MM.1S (cell line): ENCODE measurements at regions not wholly inside any gene's neighbourhood (a gene's known extent, or its start where the extent isn't known, plus 50 kb on each side); places are given as distances from the start of the nearest gene placed in this dataset.

Experiments used
- EZH2phosphoT487 ChIP-seq: fragments of 300-600 bp; sonication (generic); IDR thresholded peaks from 2 replicates; pipeline ENCODE4 v1.6.1; 2018; ENCODE audit warnings: antibody characterized with exemption, low read length
- TF ChIP-seq, protein P1 (sequence below): fragments of 300-600 bp; sonication (generic); IDR thresholded peaks from 2 replicates; pipeline ENCODE4 v1.5.1; 2016; ENCODE audit warnings: antibody characterized with exemption, low read length, mixed read lengths

GRCh38 chr3:31242026-31242960 lies 290.4 kb upstream of the STT3B start:
- TF ChIP-seq, protein P1, sequence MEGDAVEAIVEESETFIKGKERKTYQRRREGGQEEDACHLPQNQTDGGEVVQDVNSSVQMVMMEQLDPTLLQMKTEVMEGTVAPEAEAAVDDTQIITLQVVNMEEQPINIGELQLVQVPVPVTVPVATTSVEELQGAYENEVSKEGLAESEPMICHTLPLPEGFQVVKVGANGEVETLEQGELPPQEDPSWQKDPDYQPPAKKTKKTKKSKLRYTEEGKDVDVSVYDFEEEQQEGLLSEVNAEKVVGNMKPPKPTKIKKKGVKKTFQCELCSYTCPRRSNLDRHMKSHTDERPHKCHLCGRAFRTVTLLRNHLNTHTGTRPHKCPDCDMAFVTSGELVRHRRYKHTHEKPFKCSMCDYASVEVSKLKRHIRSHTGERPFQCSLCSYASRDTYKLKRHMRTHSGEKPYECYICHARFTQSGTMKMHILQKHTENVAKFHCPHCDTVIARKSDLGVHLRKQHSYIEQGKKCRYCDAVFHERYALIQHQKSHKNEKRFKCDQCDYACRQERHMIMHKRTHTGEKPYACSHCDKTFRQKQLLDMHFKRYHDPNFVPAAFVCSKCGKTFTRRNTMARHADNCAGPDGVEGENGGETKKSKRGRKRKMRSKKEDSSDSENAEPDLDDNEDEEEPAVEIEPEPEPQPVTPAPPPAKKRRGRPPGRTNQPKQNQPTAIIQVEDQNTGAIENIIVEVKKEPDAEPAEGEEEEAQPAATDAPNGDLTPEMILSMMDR = no peak
- no peak for TF ChIP-seq EZH2phosphoT487
